Hematopoietic multipotent progenitor cell treated with erythropoietin and hydrocortisone succinate and interleukin-3 and kit ligand, for 4 days (in vitro differentiated cells): ENCODE measurements at regions not wholly inside any gene's neighbourhood (a gene's known extent, or its start where the extent isn't known, plus 50 kb on each side); places are given as distances from the start of the nearest gene placed in this dataset.
"Not testable (repeated sequence)": the region's sequence is repeated elsewhere in the genome, so short reads cannot be mapped to it uniquely, and the experiment has no call there.

ENCODE experiments used
- DNase-seq: peaks from one replicate; pipeline ENCODE4 v3.0.0-alpha.2; 2015

GRCh38 chr9:94387338-94388010 lies 59.0 kb upstream of the NUTM2F start:
- DNase-seq, result not testable (repeated sequence)

GRCh38 chr9:94388011-94388406 lies 59.6 kb upstream of the NUTM2F start:
- DNase-seq, result not testable (repeated sequence)

GRCh38 chr9:94390425-94391098 lies 62.1 kb upstream of the NUTM2F start:
- DNase-seq, result not testable (repeated sequence)

GRCh38 chr9:94392971-94393624 lies 64.7 kb upstream of the NUTM2F start:
- not testable (repeated sequence) for DNase-seq

GRCh38 chr9:94397766-94398379 lies 69.4 kb upstream of the NUTM2F start:
- DNase-seq, result not testable (repeated sequence)

- DNase-seq, result not testable (repeated sequence)
Observed at GRCh38 chr9:94400461-94400860, 72.0 kb upstream of the NUTM2F start.

- DNase-seq, result not testable (repeated sequence)
Observed at GRCh38 chr9:94402795-94403194, 74.4 kb upstream of the NUTM2F start.

- DNase-seq, result not testable (repeated sequence)
Observed at GRCh38 chr9:94403571-94403970, 75.1 kb upstream of the NUTM2F start.

- DNase-seq, result peak; percentile 79
Observed at GRCh38 chr9:94413665-94414064, 85.2 kb upstream of the NUTM2F start.

GRCh38 chr9:94415111-94415510 lies 86.7 kb upstream of the NUTM2F start:
- peak; percentile 47 for DNase-seq

GRCh38 chr9:94420098-94420497 lies 91.7 kb upstream of the NUTM2F start:
- DNase-seq, result peak; percentile 40

GRCh38 chr9:94421951-94422350 lies 93.5 kb upstream of the NUTM2F start:
- not testable (repeated sequence) for DNase-seq

GRCh38 chr9:94425312-94425711 lies 96.9 kb upstream of the NUTM2F start:
- DNase-seq, result not testable (repeated sequence)

GRCh38 chr9:94437128-94437527 lies 108.7 kb upstream of the NUTM2F start:
- DNase-seq, result not testable (repeated sequence)

- DNase-seq, result not testable (repeated sequence)
Observed at GRCh38 chr9:94438336-94438735, 109.9 kb upstream of the NUTM2F start.

- DNase-seq, result not testable (repeated sequence)
Observed at GRCh38 chr9:94441146-94441545, 112.7 kb upstream of the NUTM2F start.

GRCh38 chr9:94441796-94442195 lies 113.1 kb upstream of the PCAT7 start:
- no peak for DNase-seq

- no peak for DNase-seq
Observed at GRCh38 chr9:94443032-94443722, 111.7 kb upstream of the PCAT7 start.

- no peak for DNase-seq
Observed at GRCh38 chr9:94445863-94446262, 109.0 kb upstream of the PCAT7 start.

- peak; percentile 22 for DNase-seq
Observed at GRCh38 chr9:94449486-94449885, 105.4 kb upstream of the PCAT7 start.

- DNase-seq, result no peak
Observed at GRCh38 chr9:94464790-94465189, 90.1 kb upstream of the PCAT7 start.

GRCh38 chr9:94472063-94472462 lies 82.8 kb upstream of the PCAT7 start:
- not testable (repeated sequence) for DNase-seq
